Activated CD4-positive, alpha-beta T cell treated with anti-CD3 and anti-CD28 coated beads for 24 hours (primary cell): ENCODE measurements at regions not wholly inside any gene's neighbourhood (a gene's known extent, or its start where the extent isn't known, plus 50 kb on each side); places are given as distances from the start of the nearest gene placed in this dataset.

Source experiments
- DNase-seq, 2 donors: peaks; one replicate each; pipeline ENCODE4 v3.0.0-alpha.2; 2020; ENCODE audit warnings: low read depth in 2 of 2

GRCh38 chr2:145067549-145068030 lies 547.7 kb upstream of the ZEB2 start:
- no peak for DNase-seq

GRCh38 chr2:145066856-145067548 lies 547.1 kb upstream of the ZEB2 start:
- no peak for DNase-seq

- DNase-seq: no peak
Measured at GRCh38 chr2:145066151-145066661, 546.3 kb upstream of the ZEB2 start.

GRCh38 chr2:145065342-145065741 lies 545.4 kb upstream of the ZEB2 start:
- no peak for DNase-seq

- no peak for DNase-seq
Measured at GRCh38 chr2:145064511-145064910, 544.6 kb upstream of the ZEB2 start.

- DNase-seq: no peak
Measured at GRCh38 chr2:145060876-145061275, 541.0 kb upstream of the ZEB2 start.

GRCh38 chr2:145059914-145060313 lies 540.0 kb upstream of the ZEB2 start:
- DNase-seq: no peak

GRCh38 chr2:145059343-145059742 lies 539.4 kb upstream of the ZEB2 start:
- DNase-seq: no peak

GRCh38 chr2:145058457-145058856 lies 538.5 kb upstream of the ZEB2 start:
- DNase-seq: no peak

- no peak for DNase-seq
Measured at GRCh38 chr2:145055651-145056050, 535.7 kb upstream of the ZEB2 start.

- no peak for DNase-seq
Measured at GRCh38 chr2:145050134-145050533, 530.2 kb upstream of the ZEB2 start.

GRCh38 chr2:145049475-145049874 lies 529.6 kb upstream of the ZEB2 start:
- DNase-seq: no peak

- DNase-seq: no peak
Measured at GRCh38 chr2:145047554-145047953, 527.6 kb upstream of the ZEB2 start.

GRCh38 chr2:145044491-145044890 lies 524.6 kb upstream of the ZEB2 start:
- no peak for DNase-seq

GRCh38 chr2:145043399-145043834 lies 523.5 kb upstream of the ZEB2 start:
- DNase-seq: no peak

GRCh38 chr2:145041706-145042105 lies 521.8 kb upstream of the ZEB2 start:
- no peak for DNase-seq

- DNase-seq: no peak
Measured at GRCh38 chr2:145040433-145040832, 520.5 kb upstream of the ZEB2 start.

GRCh38 chr2:145038041-145038525 lies 518.2 kb upstream of the ZEB2 start:
- DNase-seq: no peak

- DNase-seq: no peak
Measured at GRCh38 chr2:145036421-145037011, 516.6 kb upstream of the ZEB2 start.

GRCh38 chr2:145034511-145034910 lies 514.6 kb upstream of the ZEB2 start:
- DNase-seq: no peak

- DNase-seq: no peak
Measured at GRCh38 chr2:145033438-145033837, 513.5 kb upstream of the ZEB2 start.

GRCh38 chr2:145032791-145033190 lies 512.9 kb upstream of the ZEB2 start:
- no peak for DNase-seq

GRCh38 chr2:145029873-145030272 lies 510.0 kb upstream of the ZEB2 start:
- DNase-seq: no peak
